HG03558 (cell line): ENCODE measurements at regions not wholly inside any gene's neighbourhood (a gene's known extent, or its start where the extent isn't known, plus 50 kb on each side); places are given as distances from the start of the nearest gene placed in this dataset.
"Not testable (repeated sequence)": the region's sequence is repeated elsewhere in the genome, so short reads cannot be mapped to it uniquely, and the experiment has no call there.

Experiments used
- ATAC-seq: cut with Tn5 transposase; IDR thresholded peaks from one replicate; pipeline ENCODE4 v1.9.1; 2021; ENCODE audit warnings: moderate number of reproducible peaks; ENCODE audit not compliant: unreplicated experiment; ENCODE audit errors: extremely low read depth

- no peak for ATAC-seq
Observed at GRCh38 chr10:8365935-8366911, 311.7 kb downstream of the GATA3 start.

- ATAC-seq, result not testable (repeated sequence)
Observed at GRCh38 chr10:8367672-8368411, 313.4 kb downstream of the GATA3 start.

- peak; percentile 65 for ATAC-seq
Observed at GRCh38 chr10:8369666-8370065, 315.2 kb downstream of the GATA3 start.

- ATAC-seq, result no peak
Observed at GRCh38 chr10:8374334-8374733, 319.8 kb downstream of the GATA3 start.

- no peak for ATAC-seq
Observed at GRCh38 chr10:8375137-8375536, 320.6 kb downstream of the GATA3 start.

- no peak for ATAC-seq
Observed at GRCh38 chr10:8378198-8378983, 323.9 kb downstream of the GATA3 start.

- ATAC-seq, result no peak
Observed at GRCh38 chr10:8379906-8380832, 325.7 kb downstream of the GATA3 start.

- ATAC-seq, result no peak
Observed at GRCh38 chr10:8380833-8381496, 326.5 kb downstream of the GATA3 start.

- no peak for ATAC-seq
Observed at GRCh38 chr10:8386781-8387180, 332.3 kb downstream of the GATA3 start.

- ATAC-seq, result no peak
Observed at GRCh38 chr10:8389630-8390029, 335.1 kb downstream of the GATA3 start.

GRCh38 chr10:8392216-8392615, 337.7 kb downstream of the GATA3 start:
- no peak for ATAC-seq

GRCh38 chr10:8393531-8393930, 339.0 kb downstream of the GATA3 start:
- no peak for ATAC-seq

- ATAC-seq, result no peak
Observed at GRCh38 chr10:8396675-8397074, 342.2 kb downstream of the GATA3 start.

- ATAC-seq, result no peak
Observed at GRCh38 chr10:8398771-8399170, 344.3 kb downstream of the GATA3 start.

GRCh38 chr10:8400151-8400550, 345.7 kb downstream of the GATA3 start:
- no peak for ATAC-seq

- no peak for ATAC-seq
Observed at GRCh38 chr10:8400892-8401291, 346.4 kb downstream of the GATA3 start.

- ATAC-seq, result no peak
Observed at GRCh38 chr10:8401531-8401930, 347.0 kb downstream of the GATA3 start.

GRCh38 chr10:8402576-8402975, 348.1 kb downstream of the GATA3 start:
- no peak for ATAC-seq
